Lower leg skin (tissue), 4 donors: ENCODE measurements at regions not wholly inside any gene's neighbourhood (a gene's known extent, or its start where the extent isn't known, plus 50 kb on each side); places are given as distances from the start of the nearest gene placed in this dataset.

Experiments
- DNase-seq, 2 donors: peaks; one replicate each; pipeline ENCODE4 v3.0.0-alpha.2; 2019; ENCODE audit warnings: low spot score in 2 of 2
- H3K4me3 ChIP-seq: fragments of 200-600 bp; sonication (generic); 2 replicates; pipeline ENCODE4 v1.5.1; 2017; ENCODE audit warnings: mild to moderate bottlenecking, low read depth; ENCODE audit not compliant: poor library complexity, severe bottlenecking
- CTCF ChIP-seq, 3 donors: fragments of 450-650 bp; IDR thresholded peaks; one replicate each; pipeline ENCODE4 v1.5.1; 2016; ENCODE audit warnings: antibody characterized with exemption in 3 of 3, mild to moderate bottlenecking in 3 of 3, moderate library complexity in 2 of 3
- POLR2A ChIP-seq, 2 donors: fragments of 450-650 bp; IDR thresholded peaks; one replicate each; pipeline ENCODE4 v1.6.1; 2016 to 2017; ENCODE audit warnings: antibody characterized with exemption in 2 of 2, mild to moderate bottlenecking in 1 of 2, moderate library complexity in 1 of 2
- WGBS, 2 donors: methylation state at CpG; one replicate each; pipeline ENCODE4 v1.1.5; 2018; 5-methylcytosine and 5-hydroxymethylcytosine counted together
- intact Hi-C: fragments of 100-400 bp; cut with DNase I; formaldehyde crosslinking; loops from one replicate; pipeline ENCODE4 v1.15.0; 2023; ENCODE audit warnings: low total_unique reads

- DNase-seq, result no peak
- no peak overlapping the region for H3K4me3 ChIP-seq
- TF ChIP-seq POLR2A (IDR thresholded peaks at IDR 0.05), result no peak
- TF ChIP-seq CTCF (IDR thresholded peaks at IDR 0.05), result no peak
- intact Hi-C loops, result no loop called here
- WGBS, 2 donors, result 46 to 51% methylated on average over 4 of the region's 4 CpGs
Measured at GRCh38 chr16:31695667-31696066, 168.0 kb downstream of the AHSP start.

- 43 to 44% methylated on average over 8 of the region's 8 CpGs for WGBS, 2 donors
- intact Hi-C loops, result no loop called here
- TF ChIP-seq POLR2A (IDR thresholded peaks at IDR 0.05) (no peak), CTCF (IDR thresholded peaks at IDR 0.05) (no peak)
- DNase-seq, result no peak
- H3K4me3 ChIP-seq, result no peak overlapping the region
Measured at GRCh38 chr16:31696968-31697743, 169.5 kb downstream of the AHSP start.

GRCh38 chr16:31697744-31698125 lies 170.0 kb downstream of the AHSP start:
- no peak overlapping the region for H3K4me3 ChIP-seq
- 79 to 89% methylated on average over 4 of the region's 4 CpGs for WGBS, 2 donors
- no peak for DNase-seq
- TF ChIP-seq CTCF (IDR thresholded peaks at IDR 0.05), result no peak
- TF ChIP-seq POLR2A (IDR thresholded peaks at IDR 0.05), result no peak
- intact Hi-C loops, result no loop called here

- TF ChIP-seq POLR2A (IDR thresholded peaks at IDR 0.05) (no peak), CTCF (IDR thresholded peaks at IDR 0.05) (no peak)
- intact Hi-C loops, result no loop called here
- 70 to 75% methylated on average over 2 of the region's 2 CpGs for WGBS, 2 donors
- no peak for DNase-seq
- H3K4me3 ChIP-seq, result no peak overlapping the region
Measured at GRCh38 chr16:31698901-31699300, 171.2 kb downstream of the AHSP start.

GRCh38 chr16:31699601-31700000 lies 171.9 kb downstream of the AHSP start:
- intact Hi-C loops, result no loop called here

More at GRCh38 chr16:31699601-31700000, 171.9 kb downstream of the AHSP start:
- no peak for DNase-seq
- WGBS, 2 donors, result 78 to 82% methylated on average over 7 to 8 of the region's 8 CpGs
- no peak overlapping the region for H3K4me3 ChIP-seq
- TF ChIP-seq POLR2A (IDR thresholded peaks at IDR 0.05) (no peak), CTCF (IDR thresholded peaks at IDR 0.05) (no peak)
